HepG2 (cell line): ENCODE measurements at regions not wholly inside any gene's neighbourhood (a gene's known extent, or its start where the extent isn't known, plus 50 kb on each side); places are given as distances from the start of the nearest gene placed in this dataset.

Experiments used
- CREM ChIP-seq, 2 experiments: sonication (generic) in 1 of 2; formaldehyde crosslinking in 1 of 2; IDR thresholded peaks; 2 replicates each; pipeline versions ENCODE4 v1.4.0 to v1.6.1; 2016 to 2020; ENCODE audit warnings: antibody characterized with exemption in 1 of 2, mild to moderate bottlenecking in 1 of 2, missing genetic modification reagents in 1 of 2
- DR1 ChIP-seq: sonication (generic); formaldehyde crosslinking; IDR thresholded peaks from 2 replicates; pipeline ENCODE4 v1.8.0; 2021; ENCODE audit warnings: mild to moderate bottlenecking, missing genetic modification reagents, inconsistent platforms
- GLI4 ChIP-seq: sonication (generic); formaldehyde crosslinking; IDR thresholded peaks from 2 replicates; pipeline ENCODE4 v1.5.1; 2020; ENCODE audit warnings: missing genetic modification reagents, mild to moderate bottlenecking, moderate library complexity, borderline replicate concordance
- KLF9 ChIP-seq: IDR thresholded peaks from 2 replicates; pipeline ENCODE4 v1.6.1; 2016; ENCODE audit warnings: low read depth
- MZF1 ChIP-seq: sonication (generic); formaldehyde crosslinking; IDR thresholded peaks from 2 replicates; pipeline ENCODE4 v1.8.1; 2023; ENCODE audit warnings: mild to moderate bottlenecking, missing genetic modification reagents, borderline replicate concordance
- PLRG1 ChIP-seq: fragments of 450-650 bp; conservative IDR thresholded peaks from 2 replicates; pipeline ENCODE4 v1.6.1; 2016
- ZBTB3 ChIP-seq: sonication (generic); formaldehyde crosslinking; IDR thresholded peaks from 2 replicates; pipeline ENCODE4 v1.4.0; 2020; ENCODE audit warnings: low read depth, mild to moderate bottlenecking, moderate library complexity, missing genetic modification reagents, borderline replicate concordance
- TF ChIP-seq, protein P1 (sequence below), 2 experiments: sonication (generic) in 1 of 2; formaldehyde crosslinking in 1 of 2; IDR thresholded peaks; 2 replicates each; pipeline versions ENCODE4 v1.6.1 to v1.9.0; 2014 to 2022; ENCODE audit warnings: antibody characterized with exemption in 1 of 2, borderline replicate concordance in 1 of 2, inconsistent platforms in 1 of 2, low read depth in 1 of 2, missing genetic modification reagents in 1 of 2
- TF ChIP-seq, protein P2 (sequence below): sonication (generic); formaldehyde crosslinking; IDR thresholded peaks from 2 replicates; pipeline ENCODE4 v1.5.0; 2020; ENCODE audit warnings: mild to moderate bottlenecking, missing genetic modification reagents, borderline replicate concordance
- TF ChIP-seq, protein P3 (sequence below): sonication (generic); formaldehyde crosslinking; IDR thresholded peaks from 2 replicates; pipeline ENCODE4 v1.9.0; 2021; ENCODE audit warnings: missing genetic modification reagents, mild to moderate bottlenecking, borderline replicate concordance
- TF ChIP-seq, protein P4 (sequence below): IDR thresholded peaks from 2 replicates; pipeline ENCODE4 v1.4.0; 2020; ENCODE audit warnings: mild to moderate bottlenecking, missing genetic modification reagents
- TF ChIP-seq, protein P5 (sequence below): sonication (generic); formaldehyde crosslinking; IDR thresholded peaks from 2 replicates; pipeline ENCODE4 v1.9.0; 2022; ENCODE audit warnings: low read depth, missing genetic modification reagents

DNA sequence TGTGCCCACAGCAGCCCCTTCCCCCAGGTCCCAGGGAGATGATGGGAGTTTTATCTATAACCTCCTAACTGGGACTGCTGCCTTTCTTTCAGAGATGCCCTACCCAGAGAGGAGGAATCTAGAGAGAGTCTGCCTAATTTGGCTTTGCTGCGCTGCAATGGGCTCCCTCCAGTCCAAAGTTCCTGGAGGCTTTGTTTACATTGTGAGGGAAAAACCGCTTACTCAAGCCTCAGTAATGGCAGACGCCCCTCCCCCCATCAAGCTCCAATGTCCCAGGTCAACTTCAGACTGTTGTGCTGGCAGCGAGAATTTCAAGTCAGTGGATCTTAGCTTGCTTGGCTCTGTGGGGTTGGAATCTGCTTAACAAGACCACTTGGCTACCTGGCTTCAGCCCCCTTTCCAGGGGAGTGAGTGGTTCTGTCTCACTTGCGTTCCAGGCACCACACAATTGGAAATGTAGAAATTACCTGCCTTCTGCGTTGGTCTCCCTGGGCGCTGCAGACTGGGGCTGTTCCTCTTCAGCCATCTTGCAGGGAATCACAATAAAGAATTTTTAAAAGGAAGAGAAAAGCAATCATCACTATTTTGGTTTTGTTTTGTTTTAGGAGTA is 262.5 kb downstream of the FOXG1 start (continued):
- TF ChIP-seq, protein P1, sequence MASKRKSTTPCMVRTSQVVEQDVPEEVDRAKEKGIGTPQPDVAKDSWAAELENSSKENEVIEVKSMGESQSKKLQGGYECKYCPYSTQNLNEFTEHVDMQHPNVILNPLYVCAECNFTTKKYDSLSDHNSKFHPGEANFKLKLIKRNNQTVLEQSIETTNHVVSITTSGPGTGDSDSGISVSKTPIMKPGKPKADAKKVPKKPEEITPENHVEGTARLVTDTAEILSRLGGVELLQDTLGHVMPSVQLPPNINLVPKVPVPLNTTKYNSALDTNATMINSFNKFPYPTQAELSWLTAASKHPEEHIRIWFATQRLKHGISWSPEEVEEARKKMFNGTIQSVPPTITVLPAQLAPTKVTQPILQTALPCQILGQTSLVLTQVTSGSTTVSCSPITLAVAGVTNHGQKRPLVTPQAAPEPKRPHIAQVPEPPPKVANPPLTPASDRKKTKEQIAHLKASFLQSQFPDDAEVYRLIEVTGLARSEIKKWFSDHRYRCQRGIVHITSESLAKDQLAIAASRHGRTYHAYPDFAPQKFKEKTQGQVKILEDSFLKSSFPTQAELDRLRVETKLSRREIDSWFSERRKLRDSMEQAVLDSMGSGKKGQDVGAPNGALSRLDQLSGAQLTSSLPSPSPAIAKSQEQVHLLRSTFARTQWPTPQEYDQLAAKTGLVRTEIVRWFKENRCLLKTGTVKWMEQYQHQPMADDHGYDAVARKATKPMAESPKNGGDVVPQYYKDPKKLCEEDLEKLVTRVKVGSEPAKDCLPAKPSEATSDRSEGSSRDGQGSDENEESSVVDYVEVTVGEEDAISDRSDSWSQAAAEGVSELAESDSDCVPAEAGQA (IDR thresholded peaks at IDR 0.05; ENCODE audit: low read depth): peak; percentile 90
- TF ChIP-seq, protein P1 (CRISPR knock-in tag; IDR thresholded peaks at IDR 0.05; ENCODE audit: borderline replicate concordance): peak; percentile 44; the same call in 1 of the 2 replicates
- TF ChIP-seq, protein P2, sequence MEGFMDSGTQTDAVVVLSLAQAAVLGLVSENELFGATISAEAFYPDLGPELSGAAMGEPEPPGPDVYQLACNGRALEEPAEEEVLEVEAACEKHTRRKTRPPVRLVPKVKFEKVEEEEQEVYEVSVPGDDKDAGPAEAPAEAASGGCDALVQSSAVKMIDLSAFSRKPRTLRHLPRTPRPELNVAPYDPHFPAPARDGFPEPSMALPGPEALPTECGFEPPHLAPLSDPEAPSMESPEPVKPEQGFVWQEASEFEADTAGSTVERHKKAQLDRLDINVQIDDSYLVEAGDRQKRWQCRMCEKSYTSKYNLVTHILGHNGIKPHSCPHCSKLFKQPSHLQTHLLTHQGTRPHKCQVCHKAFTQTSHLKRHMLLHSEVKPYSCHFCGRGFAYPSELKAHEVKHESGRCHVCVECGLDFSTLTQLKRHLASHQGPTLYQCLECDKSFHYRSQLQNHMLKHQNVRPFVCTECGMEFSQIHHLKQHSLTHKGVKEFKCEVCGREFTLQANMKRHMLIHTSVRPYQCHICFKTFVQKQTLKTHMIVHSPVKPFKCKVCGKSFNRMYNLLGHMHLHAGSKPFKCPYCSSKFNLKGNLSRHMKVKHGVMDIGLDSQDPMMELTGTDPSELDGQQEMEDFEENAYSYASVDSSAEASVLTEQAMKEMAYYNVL (CRISPR knock-in tag): peak; percentile 79; the same call in 1 of the 2 replicates
- TF ChIP-seq GLI4 (CRISPR knock-in tag) (no peak), MZF1 (CRISPR knock-in tag) (peak; percentile 26; the same call in 1 of the 2 replicates), PLRG1 (no peak), ZBTB3 (CRISPR knock-in tag) (peak; percentile 29; the same call in 1 of the 2 replicates), DR1 (no peak), CREM (IDR thresholded peaks at IDR 0.05) (peak; percentile 76), CREM (CRISPR knock-in tag; IDR thresholded peaks at IDR 0.05) (no peak), KLF9 (CRISPR knock-in tag) (0 out of 2 replicates have a peak, but pooled peaks have one; percentile 58)
- TF ChIP-seq, protein P3, sequence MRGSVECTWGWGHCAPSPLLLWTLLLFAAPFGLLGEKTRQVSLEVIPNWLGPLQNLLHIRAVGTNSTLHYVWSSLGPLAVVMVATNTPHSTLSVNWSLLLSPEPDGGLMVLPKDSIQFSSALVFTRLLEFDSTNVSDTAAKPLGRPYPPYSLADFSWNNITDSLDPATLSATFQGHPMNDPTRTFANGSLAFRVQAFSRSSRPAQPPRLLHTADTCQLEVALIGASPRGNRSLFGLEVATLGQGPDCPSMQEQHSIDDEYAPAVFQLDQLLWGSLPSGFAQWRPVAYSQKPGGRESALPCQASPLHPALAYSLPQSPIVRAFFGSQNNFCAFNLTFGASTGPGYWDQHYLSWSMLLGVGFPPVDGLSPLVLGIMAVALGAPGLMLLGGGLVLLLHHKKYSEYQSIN (CRISPR knock-in tag): no peak
- TF ChIP-seq, protein P4, sequence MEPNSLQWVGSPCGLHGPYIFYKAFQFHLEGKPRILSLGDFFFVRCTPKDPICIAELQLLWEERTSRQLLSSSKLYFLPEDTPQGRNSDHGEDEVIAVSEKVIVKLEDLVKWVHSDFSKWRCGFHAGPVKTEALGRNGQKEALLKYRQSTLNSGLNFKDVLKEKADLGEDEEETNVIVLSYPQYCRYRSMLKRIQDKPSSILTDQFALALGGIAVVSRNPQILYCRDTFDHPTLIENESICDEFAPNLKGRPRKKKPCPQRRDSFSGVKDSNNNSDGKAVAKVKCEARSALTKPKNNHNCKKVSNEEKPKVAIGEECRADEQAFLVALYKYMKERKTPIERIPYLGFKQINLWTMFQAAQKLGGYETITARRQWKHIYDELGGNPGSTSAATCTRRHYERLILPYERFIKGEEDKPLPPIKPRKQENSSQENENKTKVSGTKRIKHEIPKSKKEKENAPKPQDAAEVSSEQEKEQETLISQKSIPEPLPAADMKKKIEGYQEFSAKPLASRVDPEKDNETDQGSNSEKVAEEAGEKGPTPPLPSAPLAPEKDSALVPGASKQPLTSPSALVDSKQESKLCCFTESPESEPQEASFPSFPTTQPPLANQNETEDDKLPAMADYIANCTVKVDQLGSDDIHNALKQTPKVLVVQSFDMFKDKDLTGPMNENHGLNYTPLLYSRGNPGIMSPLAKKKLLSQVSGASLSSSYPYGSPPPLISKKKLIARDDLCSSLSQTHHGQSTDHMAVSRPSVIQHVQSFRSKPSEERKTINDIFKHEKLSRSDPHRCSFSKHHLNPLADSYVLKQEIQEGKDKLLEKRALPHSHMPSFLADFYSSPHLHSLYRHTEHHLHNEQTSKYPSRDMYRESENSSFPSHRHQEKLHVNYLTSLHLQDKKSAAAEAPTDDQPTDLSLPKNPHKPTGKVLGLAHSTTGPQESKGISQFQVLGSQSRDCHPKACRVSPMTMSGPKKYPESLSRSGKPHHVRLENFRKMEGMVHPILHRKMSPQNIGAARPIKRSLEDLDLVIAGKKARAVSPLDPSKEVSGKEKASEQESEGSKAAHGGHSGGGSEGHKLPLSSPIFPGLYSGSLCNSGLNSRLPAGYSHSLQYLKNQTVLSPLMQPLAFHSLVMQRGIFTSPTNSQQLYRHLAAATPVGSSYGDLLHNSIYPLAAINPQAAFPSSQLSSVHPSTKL (CRISPR knock-in tag): peak; percentile 99
- TF ChIP-seq, protein P5, sequence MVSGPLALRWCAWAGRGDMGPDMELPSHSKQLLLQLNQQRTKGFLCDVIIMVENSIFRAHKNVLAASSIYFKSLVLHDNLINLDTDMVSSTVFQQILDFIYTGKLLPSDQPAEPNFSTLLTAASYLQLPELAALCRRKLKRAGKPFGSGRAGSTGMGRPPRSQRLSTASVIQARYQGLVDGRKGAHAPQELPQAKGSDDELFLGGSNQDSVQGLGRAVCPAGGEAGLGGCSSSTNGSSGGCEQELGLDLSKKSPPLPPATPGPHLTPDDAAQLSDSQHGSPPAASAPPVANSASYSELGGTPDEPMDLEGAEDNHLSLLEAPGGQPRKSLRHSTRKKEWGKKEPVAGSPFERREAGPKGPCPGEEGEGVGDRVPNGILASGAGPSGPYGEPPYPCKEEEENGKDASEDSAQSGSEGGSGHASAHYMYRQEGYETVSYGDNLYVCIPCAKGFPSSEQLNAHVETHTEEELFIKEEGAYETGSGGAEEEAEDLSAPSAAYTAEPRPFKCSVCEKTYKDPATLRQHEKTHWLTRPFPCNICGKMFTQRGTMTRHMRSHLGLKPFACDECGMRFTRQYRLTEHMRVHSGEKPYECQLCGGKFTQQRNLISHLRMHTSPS (CRISPR knock-in tag): no peak
